ENCODE measurements at regions not wholly inside any gene's neighbourhood (a gene's known extent, or its start where the extent isn't known, plus 50 kb on each side); places are given as distances from the start of the nearest gene placed in this dataset.

DNA sequence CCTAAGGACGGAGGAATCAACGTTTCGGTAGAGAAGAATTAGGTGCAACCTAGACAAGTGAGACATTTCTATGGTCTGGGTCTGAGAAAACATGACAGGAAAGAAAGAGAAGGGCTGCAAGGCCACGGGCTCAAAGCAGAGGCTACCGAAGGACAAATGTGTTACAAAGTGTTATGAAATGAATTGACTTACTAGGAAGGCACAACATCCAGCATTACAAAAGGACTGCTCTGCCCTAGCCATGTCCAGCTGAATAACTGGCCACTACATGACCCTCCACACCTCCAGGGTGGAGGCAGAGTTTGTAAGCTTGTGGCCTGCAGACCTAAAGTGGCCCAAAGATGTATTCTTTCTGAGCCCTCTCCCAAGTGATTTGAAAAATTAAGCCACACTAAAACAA lies 133.6 kb downstream of the GDAP2 start:
- TF ChIP-seq, protein P1, sequence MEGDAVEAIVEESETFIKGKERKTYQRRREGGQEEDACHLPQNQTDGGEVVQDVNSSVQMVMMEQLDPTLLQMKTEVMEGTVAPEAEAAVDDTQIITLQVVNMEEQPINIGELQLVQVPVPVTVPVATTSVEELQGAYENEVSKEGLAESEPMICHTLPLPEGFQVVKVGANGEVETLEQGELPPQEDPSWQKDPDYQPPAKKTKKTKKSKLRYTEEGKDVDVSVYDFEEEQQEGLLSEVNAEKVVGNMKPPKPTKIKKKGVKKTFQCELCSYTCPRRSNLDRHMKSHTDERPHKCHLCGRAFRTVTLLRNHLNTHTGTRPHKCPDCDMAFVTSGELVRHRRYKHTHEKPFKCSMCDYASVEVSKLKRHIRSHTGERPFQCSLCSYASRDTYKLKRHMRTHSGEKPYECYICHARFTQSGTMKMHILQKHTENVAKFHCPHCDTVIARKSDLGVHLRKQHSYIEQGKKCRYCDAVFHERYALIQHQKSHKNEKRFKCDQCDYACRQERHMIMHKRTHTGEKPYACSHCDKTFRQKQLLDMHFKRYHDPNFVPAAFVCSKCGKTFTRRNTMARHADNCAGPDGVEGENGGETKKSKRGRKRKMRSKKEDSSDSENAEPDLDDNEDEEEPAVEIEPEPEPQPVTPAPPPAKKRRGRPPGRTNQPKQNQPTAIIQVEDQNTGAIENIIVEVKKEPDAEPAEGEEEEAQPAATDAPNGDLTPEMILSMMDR (IDR thresholded peaks at IDR 0.05; ENCODE audit: low read depth, low read length, poor library complexity, severe bottlenecking), result no peak
- TF ChIP-seq EZH2phosphoT487 (IDR thresholded peaks at IDR 0.05; ENCODE audit: borderline replicate concordance, low read length), result no peak
